ENCODE measurements at regions not wholly inside any gene's neighbourhood (a gene's known extent, or its start where the extent isn't known, plus 50 kb on each side); places are given as distances from the start of the nearest gene placed in this dataset.

DNA sequence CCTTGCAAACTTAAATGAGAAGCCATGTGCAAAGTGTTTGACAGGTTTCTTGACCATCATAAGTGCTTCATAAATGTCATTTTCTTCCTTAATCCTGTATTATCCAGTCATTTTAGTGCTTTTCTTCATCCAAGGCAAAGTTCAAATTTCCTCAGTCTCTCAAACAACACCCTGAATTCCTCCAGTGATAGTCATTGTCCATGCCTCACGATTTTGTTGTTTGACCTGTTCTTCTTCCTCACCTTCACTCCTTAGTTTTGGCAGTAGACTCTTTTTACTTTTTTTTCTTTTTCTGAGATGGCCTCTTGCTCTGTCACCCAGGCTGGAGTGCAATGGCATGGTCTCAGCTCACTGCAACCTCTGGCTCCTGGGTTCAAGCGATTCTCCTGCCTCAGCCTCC lies 1257.3 kb downstream of the FAM181B start:
- no peak for TF ChIP-seq ZNF384 (IDR thresholded peaks at IDR 0.05)
- TF ChIP-seq SUZ12 (IDR thresholded peaks at IDR 0.05) = no peak
- no peak for TF ChIP-seq FOXM1 (IDR thresholded peaks at IDR 0.05; ENCODE audit: borderline replicate concordance)
- TF ChIP-seq ELF4 (IDR thresholded peaks at IDR 0.05) = no peak
- no peak for TF ChIP-seq SP1 (IDR thresholded peaks at IDR 0.05)
- no peak for TF ChIP-seq NFRKB (IDR thresholded peaks at IDR 0.05)
- no peak for TF ChIP-seq BHLHE40 (IDR thresholded peaks at IDR 0.05; ENCODE audit: borderline replicate concordance)
- TF ChIP-seq HDGF (IDR thresholded peaks at IDR 0.05; ENCODE audit: borderline replicate concordance) = no peak
- no peak for TF ChIP-seq CTBP1 (IDR thresholded peaks at IDR 0.05; ENCODE audit: borderline replicate concordance)
- no peak for TF ChIP-seq TARDBP (IDR thresholded peaks at IDR 0.05)
- no peak for TF ChIP-seq L3MBTL2 (conservative IDR thresholded peaks at IDR 0.05)
